GM12874 (cell line): ENCODE measurements at regions not wholly inside any gene's neighbourhood (a gene's known extent, or its start where the extent isn't known, plus 50 kb on each side); places are given as distances from the start of the nearest gene placed in this dataset.

Experiments
- CTCF ChIP-seq: IDR thresholded peaks from 2 replicates; pipeline ENCODE4 v1.5.1; 2011; ENCODE audit warnings: low read depth, mild to moderate bottlenecking, control low read depth, low read length, moderate library complexity; ENCODE audit not compliant: insufficient read depth

GRCh38 chr7:41762641-41763040, 59.8 kb upstream of the INHBA start:
- TF ChIP-seq CTCF, result no peak

- no peak for TF ChIP-seq CTCF
Observed at GRCh38 chr7:41760293-41760692, 57.4 kb upstream of the INHBA start.

GRCh38 chr7:41758321-41758720, 55.4 kb upstream of the INHBA start:
- TF ChIP-seq CTCF, result no peak

GRCh38 chr7:41756650-41757182, 53.8 kb upstream of the INHBA start:
- TF ChIP-seq CTCF, result no peak

GRCh38 chr7:41755096-41755495, 52.2 kb upstream of the INHBA start:
- no peak for TF ChIP-seq CTCF

- no peak for TF ChIP-seq CTCF
Observed at GRCh38 chr7:41754046-41754445, 51.2 kb upstream of the INHBA start.
